GM12878 (cell line): ENCODE measurements at regions not wholly inside any gene's neighbourhood (a gene's known extent, or its start where the extent isn't known, plus 50 kb on each side); places are given as distances from the start of the nearest gene placed in this dataset.

Experiments used
- ATAC-seq: fragments of 200-7000 bp; cut with Tn5 transposase; 3 replicates; pipeline ENCODE4 v1.9.1; 2020; ENCODE audit warnings: mild to moderate bottlenecking, moderate library complexity
- BruUV-seq: library from RNA; stranded (reverse); fragments of 400-500 nt; replicated peaks from 2 replicates; lab custom pipeline; 2021; lab: Mats Ljungman, UMichigan
- CTCF ChIA-PET: fragments of 300-600 bp; sonication (Branson Sonifier 250); formaldehyde crosslinking; extraction: SDS; loops from one replicate; lab custom pipeline; 2021; ENCODE audit warnings: inconsistent platforms; lab: Yijun Ruan, JAX
- POLR2A ChIA-PET: fragments of 350-600 bp; formaldehyde crosslinking; extraction: SDS; loops from one replicate; lab custom pipeline; 2021; ENCODE audit warnings: inconsistent platforms; lab: Charles Lee
- RAD21 ChIA-PET: fragments of 300-600 bp; sonication (Branson Sonifier 250); formaldehyde crosslinking; loops from one replicate; lab custom pipeline; 2023; ENCODE audit warnings: antibody characterized with exemption; ENCODE audit not compliant: unreplicated experiment; lab: Charles Lee
- SMC1A ChIA-PET: fragments of 300-600 bp; sonication (Branson Sonifier 250); formaldehyde crosslinking; loops from one replicate; lab custom pipeline; 2023; ENCODE audit not compliant: unreplicated experiment, uncharacterized antibody; lab: Charles Lee
- DNase-seq: peaks from one replicate; pipeline ENCODE4 v3.0.0-alpha.2; 2011; ENCODE audit warnings: low read depth, low spot score
- FAIRE-seq: peaks from 3 replicates; lab custom pipeline; 2011; peaks lifted over from hg19 to GRCh38; lab: Jason Lieb, UNC
- H2AFZ ChIP-seq: 2 replicates; pipeline ENCODE4 v1.6.0; 2011; ENCODE audit warnings: low read depth, low read length, control low read depth; ENCODE audit not compliant: control insufficient read depth
- H3K27ac ChIP-seq: 2 replicates; pipeline ENCODE4 v1.5.1; 2011; ENCODE audit warnings: control low read depth; ENCODE audit not compliant: control insufficient read depth, insufficient read depth
- H3K27me3 ChIP-seq, 2 experiments: replicated peaks in 1 of 2; 2 replicates each; pipeline versions ENCODE4 v1.6.0 to v1.6.1; 2011; ENCODE audit warnings: low read length in 1 of 2; ENCODE audit not compliant: control insufficient read depth in 2 of 2, insufficient read depth in 2 of 2
- H3K36me3 ChIP-seq, 2 experiments: 2 replicates each; pipeline ENCODE4 v1.5.1; 2011; ENCODE audit warnings: low read length in 1 of 2; ENCODE audit not compliant: control insufficient read depth in 2 of 2, insufficient read depth in 2 of 2
- H3K4me1 ChIP-seq: 2 replicates; pipeline ENCODE4 v1.6.1; 2011; ENCODE audit warnings: mild to moderate bottlenecking, low read length, moderate library complexity, mixed read lengths; ENCODE audit not compliant: control insufficient read depth, insufficient read depth
- H3K4me2 ChIP-seq: 2 replicates; pipeline ENCODE4 v1.6.0; 2011; ENCODE audit warnings: control low read depth; ENCODE audit not compliant: control insufficient read depth, insufficient read depth
- H3K4me3 ChIP-seq: fragments of 200-600 bp; sonication (generic); 2 replicates; pipeline ENCODE4 v1.5.1; 2016
- H3K79me2 ChIP-seq: 2 replicates; pipeline ENCODE4 v1.6.0; 2011; ENCODE audit warnings: low read length; ENCODE audit not compliant: control insufficient read depth, insufficient read depth
- H3K9ac ChIP-seq: 2 replicates; pipeline ENCODE4 v1.8.0; 2011; ENCODE audit warnings: low read length, control low read depth, mixed read lengths; ENCODE audit not compliant: control insufficient read depth, insufficient read depth
- H3K9me3 ChIP-seq: replicated peaks from 3 replicates; pipeline ENCODE4 v1.5.1; 2011; ENCODE audit warnings: mild to moderate bottlenecking, low read length; ENCODE audit not compliant: control insufficient read depth, insufficient read depth
- H4K20me1 ChIP-seq: 2 replicates; pipeline ENCODE4 v1.6.0; 2011; ENCODE audit not compliant: control insufficient read depth, insufficient read depth
- BCL3 ChIP-seq: IDR thresholded peaks from 2 replicates; pipeline ENCODE4 v1.6.1; 2011; ENCODE audit warnings: borderline replicate concordance, low read depth, mild to moderate bottlenecking, moderate library complexity, low read length; ENCODE audit not compliant: insufficient read depth, poor library complexity, severe bottlenecking
- NFYB ChIP-seq: IDR thresholded peaks from 2 replicates; pipeline ENCODE4 v1.6.1; 2011; ENCODE audit warnings: low read depth, mild to moderate bottlenecking, low read length, improper control_type of control experiment, moderate library complexity; ENCODE audit not compliant: insufficient read depth
- PKNOX1 ChIP-seq: fragments of 450-650 bp; IDR thresholded peaks from 2 replicates; pipeline ENCODE4 v1.6.1; 2016; ENCODE audit warnings: mild to moderate bottlenecking
- POU2F2 ChIP-seq: IDR thresholded peaks from 3 replicates; pipeline ENCODE4 v1.6.1; 2011; ENCODE audit warnings: low read depth, mild to moderate bottlenecking, low read length, borderline replicate concordance
- RFX5 ChIP-seq: IDR thresholded peaks from 2 replicates; pipeline ENCODE4 v1.6.1; 2011; ENCODE audit warnings: low read depth, low read length, improper control_type of control experiment
- SREBF2 ChIP-seq: IDR thresholded peaks from 2 replicates; pipeline ENCODE4 v1.6.1; 2012; ENCODE audit warnings: mild to moderate bottlenecking, low read length
- STAT1 ChIP-seq: fragments of 450-650 bp; conservative IDR thresholded peaks from 2 replicates; pipeline ENCODE4 v1.6.1; 2014; ENCODE audit warnings: antibody characterized with exemption, mild to moderate bottlenecking
- ZNF217 ChIP-seq: fragments of 450-650 bp; IDR thresholded peaks from 2 replicates; pipeline ENCODE4 v1.6.1; 2017; ENCODE audit warnings: antibody characterized with exemption, mild to moderate bottlenecking
- ZNF24 ChIP-seq: fragments of 450-650 bp; IDR thresholded peaks from 2 replicates; pipeline ENCODE4 v1.6.1; 2017; ENCODE audit warnings: antibody characterized with exemption, mild to moderate bottlenecking
- WGBS: methylation state at CpG from one replicate; pipeline ENCODE4 v1.1.6; 2016; ENCODE audit warnings: low lambda C conversion rate; ENCODE audit not compliant: insufficient replicate concordance, insufficient coverage; ENCODE audit errors: missing lambda C conversion rate; 5-methylcytosine and 5-hydroxymethylcytosine counted together
- in situ Hi-C: fragments of 300-500 bp; cut with MboI; formaldehyde crosslinking; loops from 9 replicates; pipeline ENCODE4 v1.14.3; 2018; ENCODE audit warnings: mixed read lengths
- intact Hi-C: fragments of 100-400 bp; cut with micrococcal nuclease; formaldehyde crosslinking; loops from one replicate; pipeline ENCODE4 v1.14.2; 2022; ENCODE audit not compliant: unreplicated experiment
- TF ChIP-seq, protein P1 (sequence below): IDR thresholded peaks from 2 replicates; pipeline ENCODE4 v1.6.1; 2012; ENCODE audit warnings: improper control_type of control experiment, low read depth, low read length; ENCODE audit not compliant: insufficient replicate concordance
- TF ChIP-seq, protein P2 (sequence below): fragments of 450-650 bp; formaldehyde crosslinking; IDR thresholded peaks from 2 replicates; pipeline ENCODE4 v1.5.0; 2022; ENCODE audit warnings: mild to moderate bottlenecking, missing genetic modification characterization

DNA sequence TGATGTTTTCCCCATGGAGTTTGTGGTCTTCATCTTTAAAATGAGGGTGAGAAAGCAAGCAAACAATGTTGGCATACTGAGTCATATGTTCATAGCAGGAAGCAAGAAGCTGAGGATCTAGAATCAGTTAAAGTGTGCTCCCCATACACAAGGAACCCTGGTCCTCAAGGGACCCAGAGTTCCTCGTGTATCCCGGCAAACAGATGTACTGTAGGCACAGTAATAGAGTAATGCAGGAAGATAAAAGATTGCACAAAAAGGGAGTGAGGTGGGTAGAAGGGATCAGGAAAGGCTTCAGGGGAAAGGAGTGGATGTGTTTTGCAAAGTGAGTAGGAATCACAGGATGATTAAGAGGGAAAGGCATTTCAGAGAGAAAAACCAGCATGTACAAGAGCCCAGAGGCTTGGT, 412.3 kb upstream of the CDH11 start:
- POLR2A ChIA-PET = no interaction called here
- H3K79me2 ChIP-seq = no peaks in the 10 kb centered on the region
- ATAC-seq = no peak
- intact Hi-C loops (no loop called here), in situ Hi-C loops (no loop called here)
- TF ChIP-seq PKNOX1 = no peak
- TF ChIP-seq RFX5 = no peak
- TF ChIP-seq ZNF217 = no peak
- TF ChIP-seq, protein P1, sequence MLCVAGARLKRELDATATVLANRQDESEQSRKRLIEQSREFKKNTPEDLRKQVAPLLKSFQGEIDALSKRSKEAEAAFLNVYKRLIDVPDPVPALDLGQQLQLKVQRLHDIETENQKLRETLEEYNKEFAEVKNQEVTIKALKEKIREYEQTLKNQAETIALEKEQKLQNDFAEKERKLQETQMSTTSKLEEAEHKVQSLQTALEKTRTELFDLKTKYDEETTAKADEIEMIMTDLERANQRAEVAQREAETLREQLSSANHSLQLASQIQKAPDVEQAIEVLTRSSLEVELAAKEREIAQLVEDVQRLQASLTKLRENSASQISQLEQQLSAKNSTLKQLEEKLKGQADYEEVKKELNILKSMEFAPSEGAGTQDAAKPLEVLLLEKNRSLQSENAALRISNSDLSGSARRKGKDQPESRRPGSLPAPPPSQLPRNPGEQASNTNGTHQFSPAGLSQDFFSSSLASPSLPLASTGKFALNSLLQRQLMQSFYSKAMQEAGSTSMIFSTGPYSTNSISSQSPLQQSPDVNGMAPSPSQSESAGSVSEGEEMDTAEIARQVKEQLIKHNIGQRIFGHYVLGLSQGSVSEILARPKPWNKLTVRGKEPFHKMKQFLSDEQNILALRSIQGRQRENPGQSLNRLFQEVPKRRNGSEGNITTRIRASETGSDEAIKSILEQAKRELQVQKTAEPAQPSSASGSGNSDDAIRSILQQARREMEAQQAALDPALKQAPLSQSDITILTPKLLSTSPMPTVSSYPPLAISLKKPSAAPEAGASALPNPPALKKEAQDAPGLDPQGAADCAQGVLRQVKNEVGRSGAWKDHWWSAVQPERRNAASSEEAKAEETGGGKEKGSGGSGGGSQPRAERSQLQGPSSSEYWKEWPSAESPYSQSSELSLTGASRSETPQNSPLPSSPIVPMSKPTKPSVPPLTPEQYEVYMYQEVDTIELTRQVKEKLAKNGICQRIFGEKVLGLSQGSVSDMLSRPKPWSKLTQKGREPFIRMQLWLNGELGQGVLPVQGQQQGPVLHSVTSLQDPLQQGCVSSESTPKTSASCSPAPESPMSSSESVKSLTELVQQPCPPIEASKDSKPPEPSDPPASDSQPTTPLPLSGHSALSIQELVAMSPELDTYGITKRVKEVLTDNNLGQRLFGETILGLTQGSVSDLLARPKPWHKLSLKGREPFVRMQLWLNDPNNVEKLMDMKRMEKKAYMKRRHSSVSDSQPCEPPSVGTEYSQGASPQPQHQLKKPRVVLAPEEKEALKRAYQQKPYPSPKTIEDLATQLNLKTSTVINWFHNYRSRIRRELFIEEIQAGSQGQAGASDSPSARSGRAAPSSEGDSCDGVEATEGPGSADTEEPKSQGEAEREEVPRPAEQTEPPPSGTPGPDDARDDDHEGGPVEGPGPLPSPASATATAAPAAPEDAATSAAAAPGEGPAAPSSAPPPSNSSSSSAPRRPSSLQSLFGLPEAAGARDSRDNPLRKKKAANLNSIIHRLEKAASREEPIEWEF = no peak
- TF ChIP-seq, protein P2, sequence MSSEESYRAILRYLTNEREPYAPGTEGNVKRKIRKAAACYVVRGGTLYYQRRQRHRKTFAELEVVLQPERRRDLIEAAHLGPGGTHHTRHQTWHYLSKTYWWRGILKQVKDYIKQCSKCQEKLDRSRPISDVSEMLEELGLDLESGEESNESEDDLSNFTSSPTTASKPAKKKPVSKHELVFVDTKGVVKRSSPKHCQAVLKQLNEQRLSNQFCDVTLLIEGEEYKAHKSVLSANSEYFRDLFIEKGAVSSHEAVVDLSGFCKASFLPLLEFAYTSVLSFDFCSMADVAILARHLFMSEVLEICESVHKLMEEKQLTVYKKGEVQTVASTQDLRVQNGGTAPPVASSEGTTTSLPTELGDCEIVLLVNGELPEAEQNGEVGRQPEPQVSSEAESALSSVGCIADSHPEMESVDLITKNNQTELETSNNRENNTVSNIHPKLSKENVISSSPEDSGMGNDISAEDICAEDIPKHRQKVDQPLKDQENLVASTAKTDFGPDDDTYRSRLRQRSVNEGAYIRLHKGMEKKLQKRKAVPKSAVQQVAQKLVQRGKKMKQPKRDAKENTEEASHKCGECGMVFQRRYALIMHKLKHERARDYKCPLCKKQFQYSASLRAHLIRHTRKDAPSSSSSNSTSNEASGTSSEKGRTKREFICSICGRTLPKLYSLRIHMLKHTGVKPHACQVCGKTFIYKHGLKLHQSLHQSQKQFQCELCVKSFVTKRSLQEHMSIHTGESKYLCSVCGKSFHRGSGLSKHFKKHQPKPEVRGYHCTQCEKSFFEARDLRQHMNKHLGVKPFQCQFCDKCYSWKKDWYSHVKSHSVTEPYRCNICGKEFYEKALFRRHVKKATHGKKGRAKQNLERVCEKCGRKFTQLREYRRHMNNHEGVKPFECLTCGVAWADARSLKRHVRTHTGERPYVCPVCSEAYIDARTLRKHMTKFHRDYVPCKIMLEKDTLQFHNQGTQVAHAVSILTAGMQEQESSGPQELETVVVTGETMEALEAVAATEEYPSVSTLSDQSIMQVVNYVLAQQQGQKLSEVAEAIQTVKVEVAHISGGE (CRISPR knock-in tag) = no peak
- TF ChIP-seq POU2F2 = no peak
- TF ChIP-seq SREBF2 = no peak
- TF ChIP-seq BCL3 = no peak
- no peak for TF ChIP-seq STAT1
- TF ChIP-seq NFYB = no peak
- TF ChIP-seq ZNF24 = no peak
- DNase-seq = no peak
- CTCF ChIA-PET = no interaction called here
- no peak overlapping the region for H3K27ac ChIP-seq
- no peaks in the 10 kb centered on the region for H3K4me1 ChIP-seq
- WGBS = 13% methylated on average over 2 of the region's 2 CpGs
- no peaks in the 10 kb centered on the region for H3K9me3 ChIP-seq
- no peak overlapping the region for H3K4me3 ChIP-seq
- H3K9ac ChIP-seq = no peak overlapping the region
- H2AFZ ChIP-seq = no peak overlapping the region
- BruUV-seq = no TSS peak
- RAD21 ChIA-PET = no interaction called here
- H4K20me1 ChIP-seq = no peaks in the 10 kb centered on the region
- H3K36me3 ChIP-seq = no peaks in the 10 kb centered on the region
- SMC1A ChIA-PET = no interaction called here
- no peak overlapping the region for H3K4me2 ChIP-seq
- no peaks in the 10 kb centered on the region for H3K27me3 ChIP-seq
- FAIRE-seq = no peak
